GM12875 (cell line): ENCODE measurements at regions not wholly inside any gene's neighbourhood (a gene's known extent, or its start where the extent isn't known, plus 50 kb on each side); places are given as distances from the start of the nearest gene placed in this dataset.

Source experiments
- H3K4me3 ChIP-seq: one replicate; pipeline ENCODE4 v1.5.1; 2011; ENCODE audit warnings: low read depth, low read length, control low read depth
- CTCF ChIP-seq: IDR thresholded peaks from 2 replicates; pipeline ENCODE4 v1.5.1; 2011; ENCODE audit warnings: low read depth, mild to moderate bottlenecking, control low read depth, inconsistent platforms, low read length, moderate library complexity, borderline replicate concordance; ENCODE audit not compliant: insufficient read depth

- no peak for TF ChIP-seq CTCF
- no peak overlapping the region for H3K4me3 ChIP-seq
Measured at GRCh38 chr11:121733858-121734257, 281.1 kb upstream of the SORL1-AS1 start.

- no peak overlapping the region for H3K4me3 ChIP-seq
- no peak for TF ChIP-seq CTCF
Measured at GRCh38 chr11:121727942-121728341, 275.2 kb upstream of the SORL1-AS1 start.

GRCh38 chr11:121723246-121723741, 270.5 kb upstream of the SORL1-AS1 start:
- TF ChIP-seq CTCF = no peak
- H3K4me3 ChIP-seq = no peak overlapping the region

GRCh38 chr11:121722431-121723245, 269.9 kb upstream of the SORL1-AS1 start:
- TF ChIP-seq CTCF = no peak
- H3K4me3 ChIP-seq = no peak overlapping the region

- no peak for TF ChIP-seq CTCF
- H3K4me3 ChIP-seq = no peak overlapping the region
Measured at GRCh38 chr11:121721961-121722360, 269.2 kb upstream of the SORL1-AS1 start.

- no peak for TF ChIP-seq CTCF
- no peak overlapping the region for H3K4me3 ChIP-seq
Measured at GRCh38 chr11:121721448-121721847, 268.7 kb upstream of the SORL1-AS1 start.

- no peak overlapping the region for H3K4me3 ChIP-seq
- no peak for TF ChIP-seq CTCF
Measured at GRCh38 chr11:121717296-121717695, 264.5 kb upstream of the SORL1-AS1 start.
